ENCODE measurements at regions not wholly inside any gene's neighbourhood (a gene's known extent, or its start where the extent isn't known, plus 50 kb on each side); places are given as distances from the start of the nearest gene placed in this dataset.

DNA sequence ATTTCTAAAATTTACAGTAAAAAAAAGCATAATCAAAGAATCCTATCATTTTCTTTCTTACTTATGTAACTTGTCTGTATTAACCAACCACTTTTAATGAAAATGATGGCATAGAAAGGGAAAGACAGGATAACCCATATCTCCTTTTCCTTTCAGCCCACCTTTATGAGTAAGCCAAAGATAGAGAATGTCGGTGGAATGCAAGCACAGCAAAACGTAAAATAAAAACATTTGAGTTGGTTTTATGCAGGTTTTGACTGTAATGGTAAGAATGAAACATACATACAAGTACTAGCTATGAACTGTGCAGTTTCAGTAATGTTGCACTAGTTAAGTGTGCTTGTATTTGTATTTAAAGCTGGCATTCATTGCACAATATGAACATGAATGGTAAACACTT lies 360.3 kb downstream of the FOXG1 start:
- no peak for DNase-seq

- DNase-seq, result no peak
Observed at GRCh38 chr14:29140016-29140415, 373.4 kb downstream of the FOXG1 start.

GRCh38 chr14:29144621-29145020 lies 378.0 kb downstream of the FOXG1 start:
- no peak for DNase-seq

- no peak for DNase-seq
Observed at GRCh38 chr14:29148221-29148620, 381.6 kb downstream of the FOXG1 start.

DNA sequence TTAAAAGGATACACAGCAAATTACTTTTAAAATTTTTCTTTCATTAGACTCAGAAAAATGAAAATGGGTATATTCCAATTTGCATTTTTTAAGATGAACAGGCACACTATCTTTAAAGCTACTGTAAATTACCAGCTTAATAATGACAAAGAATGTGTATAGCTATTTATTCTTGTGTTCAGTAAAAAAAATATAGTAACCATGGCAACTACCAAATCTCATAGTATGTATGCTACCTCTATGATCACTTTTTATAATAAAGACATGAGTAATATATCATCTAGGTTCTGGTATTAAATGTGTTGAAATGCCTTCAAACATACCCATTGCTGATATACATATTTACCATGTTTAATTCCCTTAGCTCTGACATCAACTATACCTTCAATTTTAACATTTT lies 383.2 kb downstream of the FOXG1 start:
- DNase-seq, result no peak

GRCh38 chr14:29150659-29151058 lies 384.1 kb downstream of the FOXG1 start:
- DNase-seq, result no peak

DNA sequence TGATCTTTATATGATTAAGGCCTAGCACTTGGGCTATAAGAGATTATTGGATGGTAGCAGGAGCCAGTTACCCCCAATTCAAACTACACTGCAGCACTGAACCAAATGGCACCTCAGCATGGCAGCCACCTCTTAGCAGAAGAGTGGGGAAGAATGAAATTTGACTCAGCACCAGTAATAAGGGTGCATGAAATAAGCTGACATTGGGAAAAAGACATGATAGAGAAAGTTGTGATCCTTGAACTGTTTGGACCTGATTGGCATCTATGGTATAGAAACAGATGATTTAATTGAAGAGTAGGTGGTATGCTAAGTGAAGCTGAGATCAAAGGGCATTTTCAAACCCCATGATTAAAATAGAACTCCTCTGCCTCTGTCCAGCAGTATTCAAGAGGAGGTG lies 389.5 kb downstream of the FOXG1 start:
- no peak for DNase-seq

- no peak for DNase-seq
Observed at GRCh38 chr14:29161593-29161992, 395.0 kb downstream of the FOXG1 start.

- no peak for DNase-seq
Observed at GRCh38 chr14:29163109-29163508, 396.5 kb downstream of the FOXG1 start.

GRCh38 chr14:29165431-29165830 lies 398.8 kb downstream of the FOXG1 start:
- no peak for DNase-seq

DNA sequence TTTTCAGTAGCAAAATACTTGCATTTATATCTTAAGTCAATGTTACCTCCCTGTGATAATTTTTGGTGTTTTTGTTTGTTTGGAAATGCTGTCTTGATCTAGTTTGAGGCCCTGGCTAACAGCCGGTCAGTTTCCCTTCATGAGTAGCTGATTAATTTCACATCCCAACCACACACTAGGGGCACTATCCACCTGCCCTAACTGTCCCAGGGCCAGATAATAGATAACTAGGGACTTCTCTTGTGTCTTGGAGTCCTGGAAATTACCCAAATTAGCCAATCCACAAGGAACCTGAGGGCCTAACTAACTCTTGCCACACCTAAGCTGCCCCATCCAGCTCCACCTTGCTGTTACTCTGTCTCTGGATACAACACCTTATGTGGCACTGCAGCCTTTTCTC lies 399.9 kb downstream of the FOXG1 start:
- no peak for DNase-seq

DNA sequence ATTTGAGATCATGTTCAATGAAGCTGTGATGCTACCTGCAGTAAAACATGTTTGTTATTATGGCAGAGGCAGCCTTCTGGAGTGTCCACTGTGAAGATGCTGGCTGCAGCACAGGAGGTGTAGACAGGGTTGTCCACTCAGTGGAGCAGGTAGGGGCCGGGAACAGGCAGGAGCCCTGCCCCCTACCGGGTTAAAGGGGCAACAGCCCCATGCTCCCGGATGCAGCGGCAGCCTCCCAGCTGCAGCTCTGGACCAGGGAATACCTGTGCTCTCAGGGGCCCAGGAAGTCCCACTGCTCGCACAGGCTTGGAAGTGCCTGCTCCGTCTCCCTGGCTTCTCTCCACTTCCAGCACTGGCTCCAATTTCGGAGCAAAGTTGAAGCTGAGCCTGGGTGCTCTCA lies 401.6 kb downstream of the FOXG1 start:
- no peak for DNase-seq

GRCh38 chr14:29169408-29169807 lies 402.8 kb downstream of the FOXG1 start:
- DNase-seq, result no peak

- DNase-seq, result no peak
Observed at GRCh38 chr14:29175706-29176105, 409.1 kb downstream of the FOXG1 start.

GRCh38 chr14:29176876-29177275 lies 410.3 kb downstream of the FOXG1 start:
- no peak for DNase-seq

DNA sequence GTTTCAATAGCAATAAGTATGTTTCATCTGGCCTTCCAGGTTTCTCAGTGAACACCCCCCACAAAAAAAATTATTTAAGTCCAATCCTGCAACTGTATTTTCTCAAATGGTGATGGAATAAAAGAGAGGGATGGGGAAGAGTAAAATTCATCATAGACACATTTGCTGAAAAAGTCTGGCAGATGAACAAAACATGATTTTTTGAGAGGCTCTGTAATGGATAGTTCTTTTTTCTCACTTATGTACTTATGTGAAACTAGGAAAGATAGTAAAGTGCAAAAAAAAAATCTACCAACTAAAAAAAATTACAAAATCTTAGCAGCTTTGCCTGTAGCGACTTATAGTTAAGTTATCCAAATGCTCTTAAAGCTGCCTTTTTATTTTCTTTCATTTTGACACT lies 412.4 kb downstream of the FOXG1 start:
- no peak for DNase-seq

DNA sequence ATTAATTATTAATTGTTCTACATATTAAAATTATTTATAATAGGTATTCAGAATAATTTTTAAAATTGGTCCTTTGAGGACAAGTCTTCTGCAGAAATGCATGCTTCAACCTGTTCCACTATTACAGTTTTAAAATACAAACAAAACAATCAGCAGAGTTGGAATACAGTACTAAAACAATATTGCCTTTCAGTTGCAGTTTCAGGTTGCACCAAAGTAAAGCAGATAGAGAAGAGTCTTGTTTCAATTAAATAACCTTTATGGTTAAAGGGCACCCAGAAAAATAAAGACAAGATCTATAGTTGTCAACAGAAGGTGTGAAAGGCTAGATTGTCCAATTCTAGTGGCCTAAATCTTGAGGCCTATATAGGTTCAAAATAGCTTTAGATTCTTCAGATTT lies 424.5 kb downstream of the FOXG1 start:
- no peak for DNase-seq

GRCh38 chr14:29197557-29197956 lies 431.0 kb downstream of the FOXG1 start:
- no peak for DNase-seq

DNA sequence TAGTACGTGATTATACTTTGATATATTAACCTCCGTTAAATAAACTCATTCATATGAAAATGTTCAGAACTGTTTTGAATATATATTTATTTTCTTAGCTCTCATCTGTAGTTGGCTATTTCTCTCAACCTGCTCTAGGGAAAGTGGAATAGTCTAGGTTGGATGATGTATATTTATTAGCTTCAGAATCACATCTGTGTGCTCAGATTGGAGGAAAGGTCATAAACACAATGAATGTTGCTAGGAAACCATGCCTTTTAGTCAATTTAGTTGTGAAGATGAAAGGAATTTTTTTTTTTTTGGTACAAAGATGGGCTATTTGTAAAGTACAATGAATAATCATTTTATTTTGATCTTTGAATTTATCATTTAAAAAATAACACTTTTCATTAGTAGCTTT lies 439.1 kb downstream of the FOXG1 start:
- no peak for DNase-seq

GRCh38 chr14:29215853-29216252 lies 449.3 kb downstream of the FOXG1 start:
- DNase-seq, result no peak

- DNase-seq, result no peak
Observed at GRCh38 chr14:29216268-29217232, 450.0 kb downstream of the FOXG1 start.

DNA sequence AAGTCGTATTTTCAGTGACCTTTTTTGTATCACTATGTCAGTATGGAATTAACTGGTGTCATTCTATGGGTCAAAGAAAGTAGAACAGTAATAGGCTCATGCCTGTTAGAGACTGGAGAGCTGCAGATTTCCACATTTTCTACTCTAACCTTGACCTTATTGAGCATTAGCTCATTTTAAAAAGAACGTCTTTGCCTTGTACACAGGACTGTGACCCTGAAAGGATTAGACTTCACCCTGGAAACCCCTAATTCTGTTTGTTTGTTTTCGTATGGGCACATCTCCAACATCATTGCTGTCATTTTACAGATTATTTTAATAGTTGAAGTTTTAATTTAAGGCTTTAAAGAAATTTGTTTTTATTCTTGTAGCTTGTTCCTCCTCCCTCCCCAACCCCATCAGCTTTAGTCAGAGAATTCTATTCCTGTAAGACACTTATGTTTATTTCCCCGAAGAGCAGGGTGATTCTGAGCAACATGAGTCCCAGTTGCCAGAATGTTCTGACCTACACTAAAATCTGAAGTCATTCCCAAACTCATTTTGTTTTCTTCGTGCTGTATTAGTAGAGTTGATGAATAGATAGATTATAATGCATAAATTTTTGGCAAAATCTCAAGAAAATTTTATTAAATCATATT lies 451.3 kb downstream of the FOXG1 start:
- DNase-seq, result no peak

DNA sequence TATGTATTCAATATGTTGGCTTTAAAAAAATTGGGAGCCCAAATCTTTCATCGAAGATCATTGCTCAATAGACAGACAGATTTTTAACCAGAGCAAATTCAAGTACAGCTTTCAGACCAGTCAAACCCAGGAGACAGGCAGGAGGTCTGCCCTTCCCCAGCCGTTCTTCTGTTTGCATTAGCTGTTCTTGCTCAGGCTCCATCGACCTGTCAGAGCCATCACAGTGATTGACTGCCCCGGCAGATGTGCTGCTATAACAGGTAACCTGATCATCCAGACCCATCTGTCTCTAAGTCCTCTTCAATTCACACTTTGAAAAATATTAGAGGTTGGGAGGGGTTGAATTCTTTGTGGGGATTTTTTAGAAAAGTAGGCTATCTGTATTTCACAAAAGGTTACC lies 453.5 kb downstream of the FOXG1 start:
- no peak for DNase-seq

DNA sequence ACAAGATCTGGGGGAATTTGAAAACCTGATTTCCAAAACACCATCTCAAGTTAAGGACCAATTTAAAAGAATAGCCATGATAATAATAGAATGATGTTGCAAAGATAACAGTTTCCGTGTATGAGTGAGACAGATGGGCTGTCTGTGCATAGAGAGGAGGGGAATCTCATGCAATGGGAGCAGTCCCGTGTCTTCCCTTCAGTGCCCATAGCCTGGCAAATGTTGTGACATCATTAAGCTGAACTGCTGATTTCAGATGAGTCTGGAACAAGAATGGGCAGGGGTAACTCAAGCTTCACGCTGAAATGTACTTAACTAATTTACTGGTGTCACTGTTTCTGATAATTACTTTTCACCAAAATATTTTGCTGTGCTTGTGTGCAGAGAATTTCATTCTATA lies 454.0 kb downstream of the FOXG1 start:
- no peak for DNase-seq

DNA sequence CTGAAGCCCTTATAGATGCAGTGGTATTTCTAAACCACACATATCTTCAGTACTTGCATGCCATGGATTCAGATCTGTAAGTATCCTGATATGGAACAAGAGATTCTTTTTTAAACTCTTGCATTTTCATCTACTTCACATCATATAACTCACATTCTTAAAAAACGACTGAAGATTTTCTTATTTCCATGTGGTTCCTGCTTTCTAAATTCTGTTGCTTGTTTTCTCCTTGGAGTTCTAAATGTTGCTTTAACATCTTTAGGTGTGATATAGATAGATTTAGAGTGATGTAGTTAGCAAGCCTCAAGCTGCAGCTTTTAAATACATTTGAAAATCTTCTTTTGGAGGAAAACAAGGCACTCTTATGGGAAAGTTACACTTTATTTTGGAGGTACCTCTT lies 455.4 kb downstream of the FOXG1 start:
- DNase-seq, result no peak
